GM11168 (cell line): ENCODE measurements at regions not wholly inside any gene's neighbourhood (a gene's known extent, or its start where the extent isn't known, plus 50 kb on each side); places are given as distances from the start of the nearest gene placed in this dataset.

Source experiments
- in situ Hi-C: fragments of 300-500 bp; cut with MboI; formaldehyde crosslinking; loops from one replicate; pipeline ENCODE4 v1.12.0; 2022; ENCODE audit warnings: low sequenced_read_pairs; ENCODE audit not compliant: unreplicated experiment

DNA sequence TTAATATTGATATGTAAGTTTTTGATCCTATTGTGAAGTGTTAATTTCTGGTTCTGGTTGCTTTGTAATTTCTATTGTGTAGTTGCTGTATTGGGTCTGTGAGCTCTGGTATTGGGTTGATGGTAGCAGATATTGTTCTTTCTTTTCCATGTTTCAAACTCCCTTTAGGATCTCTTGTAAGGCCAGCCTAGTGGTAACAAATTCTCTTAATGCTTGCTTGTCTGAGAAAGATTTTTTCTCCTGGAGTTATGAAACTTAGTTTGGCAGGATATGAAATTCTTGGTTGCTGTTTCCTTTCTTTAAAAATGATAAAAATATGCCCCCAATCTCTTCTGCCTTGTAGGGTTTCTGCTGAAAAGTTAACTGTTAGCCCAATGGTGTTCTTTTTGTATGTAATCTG lies 268.6 kb upstream of the PLSCR5 start:
- in situ Hi-C loops, result no loop called here

DNA sequence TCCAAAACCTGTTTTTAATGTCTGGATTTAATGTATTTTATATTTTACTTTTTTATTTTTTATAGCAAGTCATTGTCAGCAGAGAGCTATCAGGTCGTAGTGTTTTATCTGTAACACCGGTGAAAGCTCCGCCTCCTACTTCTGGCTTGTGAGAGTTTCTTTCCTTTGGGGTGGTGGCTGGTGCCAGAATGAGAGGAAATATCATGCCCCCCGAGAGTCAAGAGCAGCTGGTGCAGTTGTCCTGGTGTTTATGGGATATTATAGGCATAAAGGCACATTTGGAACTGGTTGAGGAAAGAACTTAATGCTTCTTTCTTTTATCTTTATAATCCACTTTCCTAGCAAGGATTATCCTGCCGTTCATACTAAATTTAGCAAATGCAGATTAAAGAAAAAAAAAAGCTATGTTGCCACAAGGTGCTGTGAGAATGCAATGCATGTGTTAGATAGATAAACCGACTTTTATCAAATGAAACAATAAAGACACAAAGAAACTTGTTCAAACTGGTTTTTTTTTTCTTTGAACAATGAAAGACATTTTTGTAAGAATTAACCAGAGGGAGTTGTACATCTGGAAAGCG lies 260.1 kb upstream of the PLSCR5 start:
- in situ Hi-C loops, result no loop called here

DNA sequence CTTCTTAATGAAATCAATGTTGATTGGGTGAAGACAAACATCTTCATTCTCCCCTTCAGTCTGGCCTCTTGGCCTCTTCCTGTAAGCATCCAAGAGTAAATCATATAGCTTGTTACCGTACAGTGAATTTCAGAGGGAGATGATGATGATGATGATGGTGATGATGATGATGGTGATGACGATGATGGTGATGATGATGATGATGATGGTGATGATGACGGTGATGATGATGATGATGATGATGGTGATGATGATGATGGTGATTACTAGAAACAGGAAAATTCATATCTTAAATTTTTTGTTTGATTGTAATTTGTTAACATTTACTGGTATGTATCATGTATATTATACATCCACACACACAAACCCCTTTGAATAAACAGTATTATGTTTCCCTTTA lies 256.1 kb upstream of the PLSCR5 start:
- in situ Hi-C loops, result no loop called here

DNA sequence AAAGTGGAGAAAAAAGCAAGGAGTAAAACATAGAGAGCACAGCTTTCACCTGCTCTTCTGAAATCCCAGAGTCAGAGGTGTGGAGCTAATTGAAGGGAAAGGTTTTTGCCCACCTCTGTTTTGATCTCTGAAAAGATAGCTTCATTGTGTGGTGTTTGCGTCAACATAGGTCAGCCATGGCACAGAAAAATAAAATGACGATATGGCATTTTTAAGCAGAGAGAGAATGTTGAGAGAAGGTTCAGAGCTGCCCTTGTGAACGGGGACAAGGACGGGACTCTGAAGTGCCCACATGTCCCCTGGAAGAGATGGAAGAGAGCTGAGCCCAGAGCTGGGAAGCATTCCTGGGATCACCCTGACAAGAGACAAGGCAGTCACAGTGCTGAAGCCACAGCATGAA lies 249.4 kb upstream of the PLSCR5 start:
- in situ Hi-C loops, result no loop called here

DNA sequence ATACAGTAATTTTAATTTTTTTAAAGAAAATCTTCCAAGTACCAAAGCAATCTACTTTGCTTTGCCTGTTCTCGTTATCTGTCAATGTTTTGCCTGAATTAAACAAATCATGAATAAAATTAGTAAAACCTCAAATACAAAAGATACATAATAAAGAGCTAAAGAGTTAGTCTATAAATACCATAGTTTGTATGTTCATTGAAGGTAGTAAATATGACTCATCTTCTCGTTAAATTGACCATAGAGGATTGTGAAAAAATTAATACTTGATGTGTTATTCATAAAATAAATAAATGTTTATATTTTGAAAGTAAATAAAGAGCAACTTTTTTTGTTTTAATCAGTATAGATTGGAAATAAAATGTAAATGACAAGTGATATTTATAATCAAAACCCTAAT lies 246.5 kb upstream of the PLSCR5 start:
- in situ Hi-C loops, result no loop called here

DNA sequence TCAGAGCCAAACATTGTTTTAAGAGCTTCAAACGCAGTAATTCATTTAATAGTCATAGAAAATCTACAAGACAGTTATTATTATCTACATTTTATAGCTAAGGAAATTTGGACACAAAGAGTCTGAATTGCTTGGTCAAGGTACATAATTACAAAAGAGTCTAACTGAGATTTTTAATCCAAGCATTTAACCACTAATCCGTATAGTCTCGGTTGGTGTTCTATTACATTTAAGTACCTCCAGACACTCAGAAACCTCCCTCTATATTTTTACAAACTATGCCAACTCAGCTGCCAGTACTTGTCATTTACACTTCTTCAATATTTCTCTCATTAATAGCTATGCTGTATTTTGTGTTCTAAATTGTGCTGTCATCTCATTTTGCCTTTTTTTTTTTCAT lies 240.2 kb upstream of the PLSCR5 start:
- in situ Hi-C loops, result no loop called here

GRCh38 chr3:146843476-146843875 lies 238.3 kb upstream of the PLSCR5 start:
- in situ Hi-C loops, result no loop called here

- in situ Hi-C loops, result no loop called here
Measured at GRCh38 chr3:146839727-146840375, 234.7 kb upstream of the PLSCR5 start.

DNA sequence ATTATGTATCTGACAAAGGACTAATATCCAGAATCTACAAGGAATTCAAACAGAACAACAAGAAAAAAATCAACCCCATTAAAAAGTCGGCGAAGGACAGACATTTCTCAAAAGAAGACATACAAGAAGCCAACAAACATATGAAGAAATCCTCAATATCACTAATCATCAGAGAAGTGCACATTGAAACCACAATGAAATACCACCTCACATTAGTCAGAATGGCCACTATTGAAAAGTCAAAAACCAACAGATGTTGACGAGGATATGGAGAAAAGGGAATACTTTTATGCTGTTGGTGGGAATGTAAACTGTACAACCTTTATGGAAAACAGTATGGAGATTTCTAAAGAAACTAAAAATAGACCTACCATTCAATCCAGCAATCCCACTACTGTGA lies 233.1 kb upstream of the PLSCR5 start:
- in situ Hi-C loops, result no loop called here

DNA sequence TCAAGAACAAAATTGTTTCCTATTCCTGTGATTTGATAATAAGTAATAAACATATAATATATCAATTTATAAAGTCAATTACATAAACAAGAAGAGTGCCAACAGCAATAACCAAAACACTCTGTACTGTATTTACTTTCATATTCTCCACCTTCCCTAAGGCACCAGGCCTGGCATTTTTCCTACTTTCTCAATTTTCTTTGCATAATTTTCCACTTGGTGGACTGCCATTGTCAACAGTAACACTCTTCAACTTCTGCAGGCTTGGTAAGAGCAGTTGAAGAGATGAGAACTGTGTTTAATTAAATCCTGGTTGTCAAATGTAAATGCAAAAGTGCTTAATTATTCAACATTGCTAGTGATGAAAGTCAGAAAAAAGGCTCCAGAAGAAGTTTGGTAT lies 229.8 kb upstream of the PLSCR5 start:
- in situ Hi-C loops, result no loop called here

GRCh38 chr3:146832857-146833458 lies 227.8 kb upstream of the PLSCR5 start:
- in situ Hi-C loops, result no loop called here

DNA sequence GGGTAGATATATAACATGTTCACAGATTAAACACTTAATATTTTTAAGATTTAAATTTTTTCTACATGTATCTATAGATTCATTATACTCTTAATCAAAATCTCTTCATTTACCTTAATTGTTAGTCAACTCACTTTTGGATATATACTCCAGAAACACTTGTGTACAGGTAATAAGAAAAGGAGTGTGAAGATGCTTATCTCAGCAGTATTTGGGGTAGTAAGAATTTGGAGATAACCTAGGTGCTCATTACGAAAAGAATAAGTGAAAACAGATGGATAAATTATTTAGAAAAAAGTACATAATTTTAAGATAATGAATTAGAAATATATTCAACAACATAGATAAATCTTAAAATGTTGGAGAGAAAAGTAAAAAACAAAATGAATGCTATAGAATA lies 226.5 kb upstream of the PLSCR5 start:
- in situ Hi-C loops, result no loop called here

- in situ Hi-C loops, result no loop called here
Measured at GRCh38 chr3:146830231-146830630, 225.1 kb upstream of the PLSCR5 start.

DNA sequence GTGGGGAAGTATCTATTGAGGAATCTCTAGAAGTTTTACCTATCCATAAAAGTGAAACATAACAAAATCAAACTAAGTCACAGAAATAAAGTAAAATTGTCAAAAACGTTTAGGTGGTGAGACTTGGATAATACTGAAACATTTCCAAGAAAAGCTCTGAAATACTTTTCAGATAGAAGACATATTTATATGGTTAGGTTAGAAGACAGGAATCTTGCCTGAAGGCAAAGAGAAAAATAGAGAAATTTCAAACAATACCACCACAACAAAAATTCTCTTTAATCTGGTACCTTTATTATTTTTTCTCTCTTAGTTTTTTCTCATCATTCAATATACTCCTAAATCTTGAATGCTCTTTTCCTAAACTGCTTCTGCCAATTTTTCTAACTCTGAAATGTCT lies 222.7 kb upstream of the PLSCR5 start:
- in situ Hi-C loops, result no loop called here

DNA sequence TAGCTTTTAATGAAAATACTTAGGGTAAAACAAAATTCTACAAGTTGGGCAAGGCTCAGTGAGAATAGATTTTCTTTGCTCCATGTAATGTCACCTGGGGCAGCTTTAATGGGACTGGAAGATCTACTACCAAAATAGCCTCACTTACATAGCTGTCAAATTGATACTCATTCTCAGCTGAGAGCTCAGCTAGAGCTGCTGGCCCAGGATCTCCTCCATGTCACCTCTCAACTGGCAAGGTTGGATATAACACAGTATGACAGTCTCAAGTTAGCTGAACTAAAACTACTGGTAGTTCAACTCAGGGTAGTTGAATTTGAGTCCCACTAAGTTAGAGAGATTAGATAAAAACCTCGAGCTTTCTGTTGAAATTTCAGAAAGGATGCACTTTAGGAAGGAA lies 218.5 kb upstream of the PLSCR5 start:
- in situ Hi-C loops, result no loop called here

GRCh38 chr3:146818866-146819265 lies 213.7 kb upstream of the PLSCR5 start:
- in situ Hi-C loops, result no loop called here

DNA sequence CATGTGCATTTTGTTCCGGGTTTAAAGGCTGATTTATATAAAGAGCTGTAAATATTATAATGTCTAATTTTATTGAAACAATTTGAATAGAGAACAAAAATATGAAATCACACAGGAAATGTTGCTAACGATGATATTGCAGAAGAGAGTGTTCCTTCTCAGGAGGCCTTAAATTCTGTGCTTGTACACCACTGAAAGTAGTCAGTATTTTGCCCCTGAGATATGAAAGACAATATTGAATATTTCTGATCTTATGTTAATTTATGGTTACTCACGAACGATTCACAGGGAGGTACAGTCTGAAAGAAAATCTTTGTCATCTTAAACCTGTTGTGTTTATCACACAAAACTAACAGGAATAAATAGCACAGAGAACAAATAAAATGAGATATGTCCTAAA lies 213.2 kb upstream of the PLSCR5 start:
- in situ Hi-C loops, result no loop called here

DNA sequence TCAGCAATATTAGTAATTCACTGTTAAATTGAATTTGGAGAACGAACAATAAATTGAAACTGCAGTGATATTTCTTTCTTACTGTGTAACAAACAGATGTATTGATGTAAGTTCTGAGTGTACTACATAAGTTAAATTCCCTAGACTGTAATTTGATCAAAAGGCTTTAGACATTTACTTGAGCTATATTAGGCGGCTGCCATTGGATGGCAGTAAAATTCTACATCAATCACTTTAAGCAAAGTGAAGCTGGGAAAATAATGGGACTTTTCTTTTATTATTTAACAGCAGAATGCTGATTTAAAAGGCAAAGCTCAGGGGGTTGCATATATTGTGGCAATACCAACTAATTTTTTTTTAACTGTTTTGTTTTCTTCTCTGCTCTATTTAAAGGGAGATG lies 212.6 kb upstream of the PLSCR5 start:
- in situ Hi-C loops, result no loop called here

- in situ Hi-C loops, result no loop called here
Measured at GRCh38 chr3:146814601-146815315, 209.6 kb upstream of the PLSCR5 start.

DNA sequence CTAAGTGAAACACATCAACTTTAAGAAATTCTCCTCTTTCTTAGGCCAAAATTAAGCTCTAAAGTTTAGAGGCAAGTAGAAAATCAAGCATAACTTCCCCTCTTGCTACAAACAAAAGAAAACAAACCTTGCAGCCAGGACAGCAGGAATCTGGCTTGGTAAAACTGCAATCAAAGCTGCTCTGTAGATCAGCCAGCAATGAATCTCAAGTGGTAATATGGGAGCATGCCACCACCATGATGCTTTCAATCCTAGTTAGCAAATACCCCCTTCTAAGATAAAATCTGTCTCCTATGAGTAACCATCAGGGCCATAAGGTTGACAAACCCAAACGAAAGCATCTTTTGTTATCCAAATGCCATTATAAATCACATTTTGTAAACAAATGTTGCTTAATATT lies 208.3 kb upstream of the PLSCR5 start:
- in situ Hi-C loops, result no loop called here

- in situ Hi-C loops, result no loop called here
Measured at GRCh38 chr3:146803745-146804144, 198.6 kb upstream of the PLSCR5 start.
